Stomach (tissue), 8 donors: ENCODE measurements at regions not wholly inside any gene's neighbourhood (a gene's known extent, or its start where the extent isn't known, plus 50 kb on each side); places are given as distances from the start of the nearest gene placed in this dataset.
"Not testable (repeated sequence)": the region's sequence is repeated elsewhere in the genome, so short reads cannot be mapped to it uniquely, and the experiment has no call there.

ENCODE experiments used
- DNase-seq, 2 donors: peaks; one replicate each; pipeline versions ENCODE4 v3.0.0 to v3.0.0-alpha.2; 2013 to 2019
- H3K27ac ChIP-seq, 5 donors: fragments of 200-600 bp in 4 of 5; sonication (generic) in 4 of 5; one replicate each; pipeline ENCODE4 v1.5.1; 2013 to 2019; ENCODE audit warnings: mild to moderate bottlenecking in 1 of 5, moderate library complexity in 1 of 5
- H3K27me3 ChIP-seq, 3 donors: fragments of 200-600 bp; sonication (generic); one replicate each; pipeline ENCODE4 v1.5.1; 2017 to 2019; ENCODE audit warnings: mixed run types in 1 of 3
- H3K36me3 ChIP-seq, 4 donors: fragments of 200-600 bp; sonication (generic); 1 replicate in 3 of 4; 2 replicates in 1 of 4; pipeline ENCODE4 v1.5.1; 2016 to 2019
- H3K4me1 ChIP-seq, 4 donors: fragments of 200-600 bp; sonication (generic); one replicate each; pipeline ENCODE4 v1.5.1; 2016 to 2019
- H3K4me3 ChIP-seq, 4 donors: fragments of 200-600 bp; sonication (generic) in 3 of 4; one replicate each; pipeline ENCODE4 v1.5.1; 2016 to 2019; ENCODE audit warnings: mild to moderate bottlenecking in 1 of 4
- H3K9me3 ChIP-seq, 4 donors: fragments of 200-600 bp; sonication (generic); one replicate each; pipeline ENCODE4 v1.5.1; 2016 to 2019
- EP300 ChIP-seq: sonication (generic); formaldehyde crosslinking; IDR thresholded peaks from one replicate; pipeline ENCODE4 v1.6.1; 2017; ENCODE audit warnings: antibody characterized with exemption
- POLR2A ChIP-seq, 4 donors: fragments of 450-650 bp; IDR thresholded peaks; one replicate each; pipeline ENCODE4 v1.6.1; 2016; ENCODE audit warnings: antibody characterized with exemption in 4 of 4, control low read depth in 2 of 4, mild to moderate bottlenecking in 1 of 4, moderate library complexity in 1 of 4
- POLR2AphosphoS5 ChIP-seq, 3 donors: sonication (generic); formaldehyde crosslinking; IDR thresholded peaks; one replicate each; pipeline ENCODE4 v1.6.1; 2016; ENCODE audit warnings: antibody characterized with exemption in 3 of 3
- WGBS, 5 donors: extraction: QIAGEN DNeasy Blood & Tissue Kit in 3 of 5; methylation state at CpG; one replicate each; pipeline versions ENCODE4 v1.1.5 to v1.1.7; 2013 to 2018; 5-methylcytosine and 5-hydroxymethylcytosine counted together
- intact Hi-C: fragments of 100-400 bp; cut with DNase I; formaldehyde crosslinking; loops from one replicate; pipeline ENCODE4 v1.15.1; 2023; ENCODE audit warnings: low total_unique reads
- TF ChIP-seq, protein P1 (sequence below), 7 experiments: fragments of 450-650 bp in 4 of 7; fragments of 200-600 bp in 3 of 7; sonication (generic) in 3 of 7; IDR thresholded peaks; one replicate each; pipeline ENCODE4 v1.5.1; 2016 to 2019; ENCODE audit warnings: antibody characterized with exemption in 7 of 7, control low read depth in 2 of 7, mild to moderate bottlenecking in 1 of 7
- donor health status: healthy with polysubstance abuse.
- donor health status: Bipolar disorder and iron deficiency.
- donor health status: healthy.

DNA sequence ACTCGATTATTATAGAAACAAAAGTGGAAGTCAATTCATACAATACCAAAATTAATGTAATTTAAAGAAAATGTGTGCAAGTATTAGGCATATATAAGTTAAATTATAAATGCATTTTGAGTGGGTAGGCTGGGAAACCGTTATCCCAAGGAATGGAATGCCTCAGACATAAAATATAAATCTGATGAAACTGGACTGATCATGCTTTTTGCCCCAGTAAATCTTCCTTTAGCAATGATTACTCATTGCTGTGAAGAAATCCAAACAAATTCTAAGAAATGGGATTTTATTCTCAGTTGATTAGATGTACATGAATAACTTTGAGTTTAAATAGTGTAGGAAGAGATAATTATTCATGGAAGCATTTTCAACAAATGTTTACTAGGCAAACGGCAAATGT, 185.5 kb upstream of the KCNMB2 start:
- 54 to 65% (median 62%) methylated on average over 3 of the region's 3 CpGs for WGBS, 5 donors
- no peaks in the 10 kb centered on the region for H3K9me3 ChIP-seq
- no peak overlapping the region for H3K4me3 ChIP-seq
- no peak for DNase-seq
- intact Hi-C loops: no loop called here
- H3K27ac ChIP-seq: no peak overlapping the region
- TF ChIP-seq POLR2AphosphoS5 (IDR thresholded peaks at IDR 0.05) (no peak), EP300 (no peak), POLR2A (IDR thresholded peaks at IDR 0.05) (no peak)
- TF ChIP-seq, protein P1, sequence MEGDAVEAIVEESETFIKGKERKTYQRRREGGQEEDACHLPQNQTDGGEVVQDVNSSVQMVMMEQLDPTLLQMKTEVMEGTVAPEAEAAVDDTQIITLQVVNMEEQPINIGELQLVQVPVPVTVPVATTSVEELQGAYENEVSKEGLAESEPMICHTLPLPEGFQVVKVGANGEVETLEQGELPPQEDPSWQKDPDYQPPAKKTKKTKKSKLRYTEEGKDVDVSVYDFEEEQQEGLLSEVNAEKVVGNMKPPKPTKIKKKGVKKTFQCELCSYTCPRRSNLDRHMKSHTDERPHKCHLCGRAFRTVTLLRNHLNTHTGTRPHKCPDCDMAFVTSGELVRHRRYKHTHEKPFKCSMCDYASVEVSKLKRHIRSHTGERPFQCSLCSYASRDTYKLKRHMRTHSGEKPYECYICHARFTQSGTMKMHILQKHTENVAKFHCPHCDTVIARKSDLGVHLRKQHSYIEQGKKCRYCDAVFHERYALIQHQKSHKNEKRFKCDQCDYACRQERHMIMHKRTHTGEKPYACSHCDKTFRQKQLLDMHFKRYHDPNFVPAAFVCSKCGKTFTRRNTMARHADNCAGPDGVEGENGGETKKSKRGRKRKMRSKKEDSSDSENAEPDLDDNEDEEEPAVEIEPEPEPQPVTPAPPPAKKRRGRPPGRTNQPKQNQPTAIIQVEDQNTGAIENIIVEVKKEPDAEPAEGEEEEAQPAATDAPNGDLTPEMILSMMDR (IDR thresholded peaks at IDR 0.05): no peak
- H3K27me3 ChIP-seq: no peaks in the 10 kb centered on the region
- peaks cover 0 to 22% (median 3%) of the 10 kb centered on the region in 4 donors for H3K4me1 ChIP-seq
- H3K36me3 ChIP-seq: no peaks in the 10 kb centered on the region

GRCh38 chr3:178352326-178353005, 183.8 kb upstream of the KCNMB2 start:
- intact Hi-C loops: no loop called here
- H3K36me3 ChIP-seq: no peaks in the 10 kb centered on the region
- no peaks in the 10 kb centered on the region for H3K9me3 ChIP-seq
- DNase-seq: peak in 1 of 2 donors; percentile 67
- H3K4me3 ChIP-seq: no peak overlapping the region
- 32 to 49% (median 34%) methylated on average over 3 of the region's 3 CpGs for WGBS, 5 donors
- no peaks in the 10 kb centered on the region for H3K27me3 ChIP-seq
- no peak overlapping the region for H3K27ac ChIP-seq
- no peak for TF ChIP-seq EP300
- TF ChIP-seq POLR2AphosphoS5 (IDR thresholded peaks at IDR 0.05): no peak
- TF ChIP-seq, protein P1 (IDR thresholded peaks at IDR 0.05): no peak
- TF ChIP-seq POLR2A (IDR thresholded peaks at IDR 0.05): no peak
- H3K4me1 ChIP-seq: peaks cover 0 to 22% (median 3%) of the 10 kb centered on the region in 4 donors

- H3K27me3 ChIP-seq: no peaks in the 10 kb centered on the region
- WGBS, 5 donors: 28 to 65% (median 43%) methylated on average over 1 of the region's 1 CpG
- TF ChIP-seq POLR2AphosphoS5 (IDR thresholded peaks at IDR 0.05) (no peak), EP300 (no peak), POLR2A (IDR thresholded peaks at IDR 0.05) (no peak)
- H3K9me3 ChIP-seq: no peaks in the 10 kb centered on the region
- H3K27ac ChIP-seq: no peak overlapping the region
- no peak overlapping the region for H3K4me3 ChIP-seq
- H3K4me1 ChIP-seq: peaks cover 0 to 22% (median 3%) of the 10 kb centered on the region in 4 donors
- H3K36me3 ChIP-seq: no peaks in the 10 kb centered on the region
- no peak for DNase-seq
- intact Hi-C loops: no loop called here
Measured at GRCh38 chr3:178353006-178353694, 183.1 kb upstream of the KCNMB2 start.

DNA sequence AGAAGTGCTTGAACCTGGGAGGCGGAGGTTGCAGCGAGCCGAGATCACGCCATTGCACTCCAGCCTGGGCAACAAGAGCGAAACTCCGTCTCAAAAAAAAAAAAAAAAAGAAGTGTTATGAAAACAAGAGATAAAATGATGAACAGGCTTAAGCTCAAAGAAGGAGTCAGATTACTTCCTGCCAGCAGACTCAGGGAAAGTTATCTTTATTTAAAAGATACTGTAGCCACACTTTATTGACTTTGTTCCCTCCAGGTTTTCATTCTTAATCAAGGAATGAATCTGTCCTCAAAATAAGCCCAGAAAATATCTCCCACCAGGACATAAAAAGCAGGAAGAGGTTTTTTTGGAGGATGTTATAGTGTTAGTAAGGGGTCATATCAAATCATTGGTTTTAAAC, 176.5 kb upstream of the KCNMB2 start:
- Histone ChIP-seq H3K9me3 (peaks cover 0 to 17% (median 0%) of the 10 kb centered on the region in 4 donors), H3K27me3 (no peaks in the 10 kb centered on the region), H3K27ac (no peak overlapping the region), H3K36me3 (no peaks in the 10 kb centered on the region), H3K4me3 (no peak overlapping the region), H3K4me1 (peaks cover 0 to 7% (median 0%) of the 10 kb centered on the region in 4 donors)
- WGBS, 5 donors: 26 to 76% (median 30%) methylated on average over 2 to 6 of the region's 6 CpGs
- intact Hi-C loops: no loop called here
- no peak for TF ChIP-seq POLR2A (IDR thresholded peaks at IDR 0.05)
- TF ChIP-seq, protein P1 (IDR thresholded peaks at IDR 0.05): no peak
- TF ChIP-seq POLR2AphosphoS5 (IDR thresholded peaks at IDR 0.05): no peak
- no peak for TF ChIP-seq EP300
- no peak for DNase-seq

DNA sequence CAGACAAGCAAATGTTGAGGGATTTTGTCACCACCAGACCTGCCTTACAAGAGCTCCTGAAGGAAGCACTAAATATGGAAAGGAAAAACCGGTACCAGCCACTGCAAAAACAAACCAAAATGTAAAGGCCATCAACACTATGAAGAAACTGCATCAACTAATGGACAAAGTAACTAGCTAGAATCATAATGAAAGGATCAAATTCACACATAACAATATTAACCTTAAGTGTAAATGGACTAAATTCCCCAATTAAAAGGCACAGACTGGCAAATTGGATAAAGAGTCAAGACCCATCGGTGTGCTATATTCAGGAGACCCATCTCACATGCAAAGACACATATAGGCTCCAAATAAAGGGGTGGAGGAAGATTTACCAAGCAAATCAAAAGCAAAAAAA, 173.2 kb upstream of the KCNMB2 start:
- Histone ChIP-seq H3K4me1 (peaks cover 0 to 14% (median 6%) of the 10 kb centered on the region in 4 donors), H3K9me3 (peaks cover 0 to 17% (median 0%) of the 10 kb centered on the region in 4 donors)
- H3K4me3 ChIP-seq, DNase-seq, intact Hi-C loops, H3K27ac ChIP-seq, H3K36me3 ChIP-seq, H3K27me3 ChIP-seq: not testable (repeated sequence)
- WGBS, 5 donors: 82 to 96% (median 91%) methylated on average over 2 of the region's 2 CpGs
